SK-N-SH (cell line): ENCODE measurements at regions not wholly inside any gene's neighbourhood (a gene's known extent, or its start where the extent isn't known, plus 50 kb on each side); places are given as distances from the start of the nearest gene placed in this dataset.

Source experiments
- CTCF ChIP-seq: fragments of 200-600 bp; sonication (generic); IDR thresholded peaks from 2 replicates; pipeline ENCODE4 v1.6.1; 2017; ENCODE audit warnings: antibody characterized with exemption, mild to moderate bottlenecking, moderate library complexity
- GABPA ChIP-seq: IDR thresholded peaks from 2 replicates; pipeline ENCODE4 v1.4.0; 2012; ENCODE audit warnings: low read depth, mild to moderate bottlenecking
- POLR2AphosphoS5 ChIP-seq: IDR thresholded peaks from 2 replicates; pipeline ENCODE4 v1.6.1; 2012; ENCODE audit warnings: low read depth, low read length

- TF ChIP-seq POLR2AphosphoS5 (no peak), GABPA (no peak), CTCF (no peak)
Measured at GRCh38 chr14:26863736-26864135, 265.9 kb upstream of the NOVA1 start.
